ENCODE measurements at regions not wholly inside any gene's neighbourhood (a gene's known extent, or its start where the extent isn't known, plus 50 kb on each side); places are given as distances from the start of the nearest gene placed in this dataset.

DNA sequence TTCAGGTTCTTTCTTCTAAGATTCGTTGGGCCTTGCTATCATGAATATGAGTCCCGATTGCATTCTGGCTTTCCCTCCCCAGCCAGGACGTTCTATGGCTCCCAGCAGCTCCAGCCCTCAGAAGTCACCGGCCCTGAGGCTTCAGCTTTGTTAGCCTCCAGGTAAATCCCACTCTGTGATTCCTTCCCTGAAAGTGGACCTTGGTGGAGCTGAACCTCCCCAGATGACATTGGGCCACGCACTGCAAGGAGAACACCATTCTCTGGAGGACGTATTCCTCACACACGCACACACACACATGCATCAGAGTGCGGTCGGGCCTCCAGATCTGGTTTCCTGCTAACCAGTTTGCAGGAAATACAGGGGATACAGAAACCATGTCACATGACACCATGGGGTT lies 487.3 kb upstream of the CDH4 start:
- no peak overlapping the region for H3K4me3 ChIP-seq (ENCODE audit: low read length)
- no peak for TF ChIP-seq CTCF (conservative IDR thresholded peaks at IDR 0.05; ENCODE audit: low read length)
- DNase-seq (ENCODE audit: low read depth): no peak

- H3K4me3 ChIP-seq (ENCODE audit: low read length): no peak overlapping the region
- DNase-seq (ENCODE audit: low read depth): no peak
- TF ChIP-seq CTCF (conservative IDR thresholded peaks at IDR 0.05; ENCODE audit: low read length): no peak
Observed at GRCh38 chr20:60765821-60766403, 486.1 kb upstream of the CDH4 start.

- no peak for DNase-seq (ENCODE audit: low read depth)
- no peak for TF ChIP-seq CTCF (conservative IDR thresholded peaks at IDR 0.05; ENCODE audit: low read length)
- H3K4me3 ChIP-seq (ENCODE audit: low read length): no peak overlapping the region
Observed at GRCh38 chr20:60768216-60768615, 483.8 kb upstream of the CDH4 start.

GRCh38 chr20:60780388-60781025 lies 471.6 kb upstream of the CDH4 start:
- no peak for TF ChIP-seq CTCF (conservative IDR thresholded peaks at IDR 0.05; ENCODE audit: low read length)
- no peak overlapping the region for H3K4me3 ChIP-seq (ENCODE audit: low read length)
- DNase-seq (ENCODE audit: low read depth): no peak

GRCh38 chr20:60782959-60783625 lies 469.0 kb upstream of the CDH4 start:
- no peak for DNase-seq (ENCODE audit: low read depth)
- no peak for TF ChIP-seq CTCF (conservative IDR thresholded peaks at IDR 0.05; ENCODE audit: low read length)
- H3K4me3 ChIP-seq (ENCODE audit: low read length): no peak overlapping the region

- H3K4me3 ChIP-seq (ENCODE audit: low read length): no peak overlapping the region
- TF ChIP-seq CTCF (conservative IDR thresholded peaks at IDR 0.05; ENCODE audit: low read length): no peak
- DNase-seq (ENCODE audit: low read depth): no peak
Observed at GRCh38 chr20:60785301-60785700, 466.8 kb upstream of the CDH4 start.

DNA sequence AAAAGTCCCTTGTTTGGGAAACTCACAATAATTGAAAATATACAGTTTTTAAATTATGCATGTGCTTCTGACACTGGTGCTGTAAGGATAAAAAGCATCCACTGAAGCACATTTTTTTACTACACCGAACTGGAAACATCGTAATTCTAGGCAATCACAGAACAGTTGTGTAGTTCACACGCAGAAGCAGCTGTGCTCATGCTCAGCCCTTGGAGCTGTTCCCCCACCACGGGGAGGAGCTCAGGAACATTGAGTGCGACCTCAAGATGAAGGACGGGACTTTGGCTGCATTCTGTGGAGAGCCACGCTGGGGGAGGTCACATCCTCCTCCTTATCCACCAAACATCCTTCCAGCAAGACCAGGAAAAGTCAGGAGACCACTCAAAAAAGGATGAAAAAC lies 466.3 kb upstream of the CDH4 start:
- TF ChIP-seq CTCF (conservative IDR thresholded peaks at IDR 0.05; ENCODE audit: low read length): no peak
- H3K4me3 ChIP-seq (ENCODE audit: low read length): no peak overlapping the region
- peak; percentile 1 for DNase-seq (ENCODE audit: low read depth)

Measured in AG10803 (cell line).